GM18870 (cell line): ENCODE measurements at regions not wholly inside any gene's neighbourhood (a gene's known extent, or its start where the extent isn't known, plus 50 kb on each side); places are given as distances from the start of the nearest gene placed in this dataset.
"Not testable (repeated sequence)": the region's sequence is repeated elsewhere in the genome, so short reads cannot be mapped to it uniquely, and the experiment has no call there.

Experiments
- ATAC-seq: cut with Tn5 transposase; IDR thresholded peaks from one replicate; pipeline ENCODE4 v1.9.1; 2021; ENCODE audit warnings: moderate library complexity; ENCODE audit not compliant: unreplicated experiment

GRCh38 chr12:88677464-88677863 lies 97.2 kb upstream of the KITLG start:
- ATAC-seq, result no peak

GRCh38 chr12:88667615-88668014 lies 87.3 kb upstream of the KITLG start:
- ATAC-seq, result not testable (repeated sequence)

GRCh38 chr12:88665071-88665470 lies 84.8 kb upstream of the KITLG start:
- no peak for ATAC-seq

- no peak for ATAC-seq
These were observed 82.7 kb upstream of the KITLG start for GRCh38 chr12:88662961-88663360.

- no peak for ATAC-seq
These were observed 81.8 kb upstream of the KITLG start for GRCh38 chr12:88662093-88662492.

GRCh38 chr12:88658009-88658408 lies 77.7 kb upstream of the KITLG start:
- no peak for ATAC-seq

GRCh38 chr12:88650715-88651114 lies 70.4 kb upstream of the KITLG start:
- no peak for ATAC-seq

GRCh38 chr12:88648625-88649024 lies 68.4 kb upstream of the KITLG start:
- no peak for ATAC-seq

- ATAC-seq, result no peak
These were observed 66.6 kb upstream of the KITLG start for GRCh38 chr12:88646824-88647223.

- ATAC-seq, result no peak
These were observed 65.5 kb upstream of the KITLG start for GRCh38 chr12:88645816-88646215.

GRCh38 chr12:88644946-88645702 lies 64.9 kb upstream of the KITLG start:
- no peak for ATAC-seq

GRCh38 chr12:88643685-88644084 lies 63.4 kb upstream of the KITLG start:
- ATAC-seq, result no peak

- no peak for ATAC-seq
These were observed 62.6 kb upstream of the KITLG start for GRCh38 chr12:88642675-88643431.

- no peak for ATAC-seq
These were observed 58.9 kb upstream of the KITLG start for GRCh38 chr12:88638966-88639760.

- no peak for ATAC-seq
These were observed 58.1 kb upstream of the KITLG start for GRCh38 chr12:88638388-88638787.

GRCh38 chr12:88634008-88634407 lies 53.7 kb upstream of the KITLG start:
- no peak for ATAC-seq

GRCh38 chr12:88633312-88633711 lies 53.0 kb upstream of the KITLG start:
- ATAC-seq, result no peak

GRCh38 chr12:88630561-88630960 lies 50.3 kb upstream of the KITLG start:
- ATAC-seq, result no peak
